ENCODE measurements at regions not wholly inside any gene's neighbourhood (a gene's known extent, or its start where the extent isn't known, plus 50 kb on each side); places are given as distances from the start of the nearest gene placed in this dataset.

GRCh38 chr4:75169020-75169419 is 236.1 kb downstream of the PARM1 start:
- TF ChIP-seq CTCF (IDR thresholded peaks at IDR 0.05), result no peak
- TF ChIP-seq POLR2A (IDR thresholded peaks at IDR 0.05), result no peak

Data from body of pancreas (tissue), 4 donors.